GM10248 (cell line): ENCODE measurements at regions not wholly inside any gene's neighbourhood (a gene's known extent, or its start where the extent isn't known, plus 50 kb on each side); places are given as distances from the start of the nearest gene placed in this dataset.

Experiments
- CTCF ChIA-PET: fragments of 300-600 bp; sonication (Branson Sonifier 250); formaldehyde crosslinking; extraction: SDS; loops from one replicate; lab custom pipeline; 2021; ENCODE audit warnings: antibody characterized with exemption; lab: Yijun Ruan, JAX
- POLR2A ChIA-PET: fragments of 350-650 bp; sonication (Branson Sonifier 250); formaldehyde crosslinking; extraction: SDS; loops from one replicate; lab custom pipeline; 2020; ENCODE audit warnings: antibody characterized with exemption; lab: Yijun Ruan, JAX
- DNase-seq: peaks from one replicate; pipeline ENCODE4 v3.0.0; 2012; ENCODE audit errors: extremely low spot score
- CTCF ChIP-seq: IDR thresholded peaks from 2 replicates; pipeline ENCODE4 v1.5.1; 2012; ENCODE audit warnings: mild to moderate bottlenecking, low read depth; ENCODE audit errors: extremely low read depth, missing control alignments, control extremely low read depth

- DNase-seq = no peak
- TF ChIP-seq CTCF = no peak
- CTCF ChIA-PET = no interaction called here
- POLR2A ChIA-PET = no interaction called here
Measured at GRCh38 chr18:51522338-51522737, 324.9 kb upstream of the MEX3C start.

- POLR2A ChIA-PET = no interaction called here
- CTCF ChIA-PET = no interaction called here
- no peak for TF ChIP-seq CTCF
- no peak for DNase-seq
Measured at GRCh38 chr18:51522821-51523220, 325.3 kb upstream of the MEX3C start.

- no peak for DNase-seq
- ChIA-PET CTCF (interaction anchor here (1.3 kb wide), 1 partner anchor 9 kb away, joined by 4 read pairs; no protein-coding TSS in a partner anchor), POLR2A (no interaction called here)
- TF ChIP-seq CTCF = no peak
Measured at GRCh38 chr18:51523671-51524070, 326.2 kb upstream of the MEX3C start.

- ChIA-PET POLR2A (no interaction called here), CTCF (no interaction called here)
- no peak for TF ChIP-seq CTCF
- DNase-seq = no peak
Measured at GRCh38 chr18:51525453-51526225, 328.2 kb upstream of the MEX3C start.

GRCh38 chr18:51527826-51528225 is 330.3 kb upstream of the MEX3C start:
- CTCF ChIA-PET = interaction anchor here (1.6 kb wide), 1 partner anchor 13 kb away, joined by 4 read pairs; no protein-coding TSS in a partner anchor
- POLR2A ChIA-PET = no interaction called here
- TF ChIP-seq CTCF = no peak
- DNase-seq = no peak

GRCh38 chr18:51531501-51531900 is 334.0 kb upstream of the MEX3C start:
- TF ChIP-seq CTCF = no peak
- ChIA-PET CTCF (interaction anchor here (1.7 kb wide), 1 partner anchor 17 kb away, joined by 4 read pairs; no protein-coding TSS in a partner anchor), POLR2A (no interaction called here)
- no peak for DNase-seq
